Liver (tissue), 8 donors: ENCODE measurements at regions not wholly inside any gene's neighbourhood (a gene's known extent, or its start where the extent isn't known, plus 50 kb on each side); places are given as distances from the start of the nearest gene placed in this dataset.

ENCODE experiments used
- DNase-seq: peaks from one replicate; pipeline ENCODE4 v3.0.0-alpha.2; 2017; ENCODE audit warnings: low spot score
- H3K27ac ChIP-seq, 2 donors: one replicate each; pipeline ENCODE4 v1.7.0; 2013; ENCODE audit warnings: inconsistent platforms in 2 of 2, low read length in 2 of 2, control low read depth in 1 of 2, low read depth in 1 of 2, mild to moderate bottlenecking in 1 of 2
- H3K27me3 ChIP-seq, 4 donors: one replicate each; pipeline versions ENCODE4 v1.6.1 to v1.7.0; 2013; ENCODE audit warnings: low read length in 3 of 4, inconsistent platforms in 1 of 4, mild to moderate bottlenecking in 1 of 4, moderate library complexity in 1 of 4; ENCODE audit not compliant: control insufficient read depth in 4 of 4, insufficient read depth in 4 of 4
- H3K36me3 ChIP-seq, 4 donors: one replicate each; pipeline versions ENCODE4 v1.6.1 to v1.7.0; 2013; ENCODE audit warnings: low read length in 3 of 4, mild to moderate bottlenecking in 3 of 4, low read depth in 1 of 4, moderate library complexity in 1 of 4; ENCODE audit not compliant: control insufficient read depth in 4 of 4, insufficient read depth in 3 of 4
- H3K4me1 ChIP-seq, 4 donors: one replicate each; pipeline versions ENCODE4 v1.6.1 to v1.7.0; 2013; ENCODE audit warnings: low read length in 3 of 4, mild to moderate bottlenecking in 3 of 4, moderate library complexity in 1 of 4; ENCODE audit not compliant: control insufficient read depth in 4 of 4, insufficient read depth in 4 of 4
- H3K4me3 ChIP-seq, 3 donors: one replicate each; pipeline versions ENCODE4 v1.6.1 to v1.7.0; 2013; ENCODE audit warnings: low read length in 3 of 3, control low read depth in 1 of 3, low read depth in 1 of 3, mild to moderate bottlenecking in 1 of 3
- H3K9ac ChIP-seq, 2 donors: one replicate each; pipeline ENCODE4 v1.7.0; 2013; ENCODE audit warnings: low read length in 2 of 2, mild to moderate bottlenecking in 2 of 2, moderate library complexity in 2 of 2, control low read depth in 1 of 2, low read depth in 1 of 2
- H3K9me3 ChIP-seq, 4 donors: one replicate each; pipeline versions ENCODE4 v1.6.1 to v1.7.0; 2013; ENCODE audit warnings: low read length in 3 of 4; ENCODE audit not compliant: control insufficient read depth in 4 of 4
- ATF3 ChIP-seq: IDR thresholded peaks from 2 replicates; pipeline ENCODE4 v1.6.1; 2016; ENCODE audit warnings: antibody characterized with exemption
- CTCF ChIP-seq: fragments of 150-350 bp; IDR thresholded peaks from 2 replicates; pipeline ENCODE4 v1.5.1; 2017; ENCODE audit warnings: improper control_type of control experiment, low read depth, low read length; ENCODE audit not compliant: missing input control
- EGR1 ChIP-seq, 2 donors: IDR thresholded peaks; 2 replicates each; pipeline ENCODE4 v1.6.1; 2016 to 2018; ENCODE audit warnings: antibody characterized with exemption in 2 of 2, low read depth in 2 of 2
- FOXA1 ChIP-seq: IDR thresholded peaks from 2 replicates; pipeline ENCODE4 v1.6.1; 2016; ENCODE audit warnings: antibody characterized with exemption
- FOXA2 ChIP-seq: IDR thresholded peaks from 2 replicates; pipeline ENCODE4 v1.6.1; 2016; ENCODE audit warnings: antibody characterized with exemption
- GABPA ChIP-seq, 2 donors: IDR thresholded peaks in 1 of 2; conservative IDR thresholded peaks in 1 of 2; 2 replicates each; pipeline ENCODE4 v1.6.1; 2016; ENCODE audit warnings: antibody characterized with exemption in 2 of 2, mild to moderate bottlenecking in 1 of 2, moderate library complexity in 1 of 2
- HNF4A ChIP-seq, 2 donors: conservative IDR thresholded peaks; 2 replicates each; pipeline ENCODE4 v1.6.1; 2016; ENCODE audit warnings: antibody characterized with exemption in 2 of 2, mild to moderate bottlenecking in 2 of 2
- HNF4G ChIP-seq: IDR thresholded peaks from 2 replicates; pipeline ENCODE4 v1.6.1; 2016; ENCODE audit warnings: antibody characterized with exemption
- JUND ChIP-seq, 2 donors: IDR thresholded peaks; 2 replicates each; pipeline ENCODE4 v1.6.1; 2016; ENCODE audit warnings: antibody characterized with exemption in 2 of 2
- MAX ChIP-seq: IDR thresholded peaks from 2 replicates; pipeline ENCODE4 v1.6.1; 2016; ENCODE audit warnings: antibody characterized with exemption
- NR2F2 ChIP-seq: IDR thresholded peaks from 2 replicates; pipeline ENCODE4 v1.6.1; 2016; ENCODE audit warnings: antibody characterized with exemption
- RAD21 ChIP-seq, 2 donors: IDR thresholded peaks; 2 replicates each; pipeline ENCODE4 v1.6.1; 2016; ENCODE audit warnings: antibody characterized with exemption in 2 of 2, mild to moderate bottlenecking in 2 of 2
- REST ChIP-seq: IDR thresholded peaks from 2 replicates; pipeline ENCODE4 v1.6.1; 2016; ENCODE audit warnings: antibody characterized with exemption, mild to moderate bottlenecking
- RXRA ChIP-seq, 2 donors: IDR thresholded peaks; 2 replicates each; pipeline ENCODE4 v1.6.1; 2017 to 2018; ENCODE audit warnings: antibody characterized with exemption in 2 of 2, mild to moderate bottlenecking in 1 of 2
- SP1 ChIP-seq: IDR thresholded peaks from 2 replicates; pipeline ENCODE4 v1.6.1; 2018; ENCODE audit warnings: antibody characterized with exemption, mild to moderate bottlenecking
- TAF1 ChIP-seq: conservative IDR thresholded peaks from 2 replicates; pipeline ENCODE4 v1.6.1; 2016; ENCODE audit warnings: antibody characterized with exemption, mild to moderate bottlenecking
- YY1 ChIP-seq: IDR thresholded peaks from 2 replicates; pipeline ENCODE4 v1.6.1; 2016; ENCODE audit warnings: antibody characterized with exemption, mild to moderate bottlenecking
- ZBTB33 ChIP-seq: IDR thresholded peaks from 2 replicates; pipeline ENCODE4 v1.6.1; 2016; ENCODE audit warnings: antibody characterized with exemption
- WGBS: extraction: QIAGEN DNeasy Blood & Tissue Kit; methylation state at CpG from one replicate; pipeline ENCODE4 v1.1.7; 2013; 5-methylcytosine and 5-hydroxymethylcytosine counted together
- donor health status: healthy.
- donor health status: healthy.
- donor health status: healthy.
- donor health status: healthy.
- donor health status: healthy.

GRCh38 chr21:45343891-45344290 is 56.2 kb upstream of the POFUT2 start:
- TF ChIP-seq ZBTB33 (no peak), EGR1 (IDR thresholded peaks at IDR 0.05; ENCODE audit: low read depth in 2 of 2) (no peak), YY1 (no peak), FOXA2 (no peak), HNF4A (conservative IDR thresholded peaks at IDR 0.05) (no peak), NR2F2 (no peak), GABPA (IDR thresholded peaks at IDR 0.05 in 1 of 2, conservative IDR thresholded peaks at IDR 0.05 in 1 of 2) (no peak), JUND (IDR thresholded peaks at IDR 0.05) (no peak)
- 90% methylated on average over 15 of the region's 15 CpGs for WGBS

GRCh38 chr21:45344576-45344975 is 56.9 kb upstream of the POFUT2 start:
- TF ChIP-seq JUND (IDR thresholded peaks at IDR 0.05) (no peak), FOXA1 (no peak), HNF4A (conservative IDR thresholded peaks at IDR 0.05) (no peak), YY1 (no peak), TAF1 (no peak), ZBTB33 (no peak), RAD21 (IDR thresholded peaks at IDR 0.05) (no peak), GABPA (IDR thresholded peaks at IDR 0.05 in 1 of 2, conservative IDR thresholded peaks at IDR 0.05 in 1 of 2) (no peak), CTCF (no peak), ATF3 (no peak), MAX (no peak), NR2F2 (no peak), HNF4G (no peak), REST (no peak), SP1 (no peak), FOXA2 (no peak), EGR1 (IDR thresholded peaks at IDR 0.05; ENCODE audit: low read depth in 2 of 2) (no peak), RXRA (IDR thresholded peaks at IDR 0.05) (no peak)
- no peak for DNase-seq
- no peaks in the 10 kb centered on the region for H3K36me3 ChIP-seq

More at GRCh38 chr21:45343891-45344290, 56.2 kb upstream of the POFUT2 start:
- H3K27me3 ChIP-seq: no peaks in the 10 kb centered on the region
- H3K4me3 ChIP-seq: no peak overlapping the region
- no peaks in the 10 kb centered on the region for H3K36me3 ChIP-seq
- DNase-seq: no peak
- no peaks in the 10 kb centered on the region for H3K9me3 ChIP-seq
- no peak overlapping the region for H3K9ac ChIP-seq
- no peak overlapping the region for H3K27ac ChIP-seq
- no peaks in the 10 kb centered on the region for H3K4me1 ChIP-seq

More at GRCh38 chr21:45344576-45344975, 56.9 kb upstream of the POFUT2 start:
- no peaks in the 10 kb centered on the region for H3K27me3 ChIP-seq
- no peak overlapping the region for H3K4me3 ChIP-seq
- H3K9me3 ChIP-seq: no peaks in the 10 kb centered on the region
- H3K9ac ChIP-seq: no peak overlapping the region
- H3K27ac ChIP-seq: no peak overlapping the region
- WGBS: 92% methylated on average over 21 of the region's 21 CpGs
- H3K4me1 ChIP-seq: no peaks in the 10 kb centered on the region
